SW480 (cell line): ENCODE measurements at regions not wholly inside any gene's neighbourhood (a gene's known extent, or its start where the extent isn't known, plus 50 kb on each side); places are given as distances from the start of the nearest gene placed in this dataset.

Experiments used
- DNase-seq: peaks from one replicate; pipeline ENCODE4 v3.0.0-alpha.2; 2016; ENCODE audit warnings: low spot score

- no peak for DNase-seq
Measured at GRCh38 chr14:49971156-49972130, 78.6 kb downstream of the ARF6 start.

GRCh38 chr14:49972131-49972671 lies 79.3 kb downstream of the ARF6 start:
- DNase-seq = no peak

GRCh38 chr14:49972823-49973222 lies 79.9 kb downstream of the ARF6 start:
- DNase-seq = peak; percentile 84

GRCh38 chr14:49975276-49975675 lies 82.4 kb downstream of the ARF6 start:
- peak; percentile 74 for DNase-seq

- peak; percentile 26 for DNase-seq
Measured at GRCh38 chr14:49975799-49976198, 82.9 kb downstream of the ARF6 start.

GRCh38 chr14:49977126-49977841 lies 84.4 kb downstream of the ARF6 start:
- no peak for DNase-seq

- no peak for DNase-seq
Measured at GRCh38 chr14:49980027-49980426, 87.1 kb downstream of the ARF6 start.

- no peak for DNase-seq
Measured at GRCh38 chr14:49982082-49982481, 89.2 kb downstream of the ARF6 start.

GRCh38 chr14:49982501-49982951 lies 89.6 kb downstream of the ARF6 start:
- no peak for DNase-seq

GRCh38 chr14:49984424-49984823 lies 91.5 kb downstream of the ARF6 start:
- DNase-seq = no peak

- no peak for DNase-seq
Measured at GRCh38 chr14:49986343-49987014, 93.6 kb downstream of the ARF6 start.

GRCh38 chr14:49988080-49988990 lies 95.5 kb downstream of the ARF6 start:
- DNase-seq = no peak

GRCh38 chr14:49989966-49990365 lies 97.1 kb downstream of the ARF6 start:
- no peak for DNase-seq

- no peak for DNase-seq
Measured at GRCh38 chr14:49991491-49991890, 98.6 kb downstream of the ARF6 start.

GRCh38 chr14:49992036-49992435 lies 99.2 kb downstream of the ARF6 start:
- no peak for DNase-seq

GRCh38 chr14:49992448-49992847 lies 99.6 kb downstream of the ARF6 start:
- no peak for DNase-seq

GRCh38 chr14:49992901-49993339 lies 100.0 kb downstream of the ARF6 start:
- no peak for DNase-seq

GRCh38 chr14:49993565-49993964 lies 100.7 kb downstream of the ARF6 start:
- DNase-seq = no peak

- DNase-seq = no peak
Measured at GRCh38 chr14:49994951-49995561, 102.2 kb downstream of the ARF6 start.

- no peak for DNase-seq
Measured at GRCh38 chr14:49997991-49998390, 105.1 kb downstream of the ARF6 start.
